ENCODE measurements at regions not wholly inside any gene's neighbourhood (a gene's known extent, or its start where the extent isn't known, plus 50 kb on each side); places are given as distances from the start of the nearest gene placed in this dataset.

GRCh38 chr3:135324301-135324700 lies 529.2 kb downstream of the EPHB1 start:
- Histone ChIP-seq H3K4me1 (ENCODE audit: insufficient read depth, low read length, poor library complexity, severe bottlenecking) (no peaks in the 10 kb centered on the region), H3F3A (ENCODE audit: low read depth) (no peaks in the 10 kb centered on the region), H3K4me2 (ENCODE audit: low read depth, low read length, poor library complexity, severe bottlenecking) (no peak overlapping the region), H3K9ac (ENCODE audit: low read depth, low read length, poor library complexity, severe bottlenecking) (no peak overlapping the region), H2AFZ (ENCODE audit: low read length) (no peak overlapping the region), H3K9me2 (replicated peaks; ENCODE audit: low read depth, low read length) (no peaks in the 10 kb centered on the region), H4K20me1 (ENCODE audit: insufficient read depth, low read length, poor library complexity, severe bottlenecking) (no peaks in the 10 kb centered on the region), H3K79me2 (ENCODE audit: insufficient read depth, low read length) (no peaks in the 10 kb centered on the region), H3K4me3 (ENCODE audit: low read length, poor library complexity, severe bottlenecking) (no peak overlapping the region), H3K27me3 (ENCODE audit: insufficient read depth, low read length, poor library complexity, severe bottlenecking) (no peaks in the 10 kb centered on the region), H3K9me3 (ENCODE audit: insufficient read depth, low read depth, low read length) (no peaks in the 10 kb centered on the region), H3K36me3 (ENCODE audit: insufficient read depth, low read length) (no peaks in the 10 kb centered on the region)
- no peak for TF ChIP-seq EZH2phosphoT487 (IDR thresholded peaks at IDR 0.05; ENCODE audit: borderline replicate concordance)
- no peak for TF ChIP-seq CTCF (conservative IDR thresholded peaks at IDR 0.05; ENCODE audit: low read length)

DNA sequence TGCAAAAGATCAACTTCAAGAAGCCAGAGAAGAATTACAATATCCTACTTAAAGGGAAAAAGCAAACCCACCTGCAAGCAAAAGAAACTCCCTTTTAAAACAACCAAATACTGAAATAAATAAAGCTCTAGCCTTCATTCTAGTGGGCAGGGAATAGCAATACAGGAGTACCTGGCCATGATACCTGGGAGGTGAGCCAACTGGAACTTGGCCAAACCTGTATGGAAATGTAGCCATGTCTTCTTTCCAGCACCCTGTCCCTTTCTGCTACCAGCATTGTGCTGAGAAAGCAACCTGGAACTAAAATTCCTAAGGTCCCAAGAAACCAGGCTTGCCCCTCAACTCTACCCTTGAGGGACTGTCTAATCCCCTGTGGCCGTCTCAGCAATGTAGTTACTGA lies 530.0 kb downstream of the EPHB1 start:
- H3K79me2 ChIP-seq (ENCODE audit: insufficient read depth, low read length), result no peaks in the 10 kb centered on the region
- no peaks in the 10 kb centered on the region for H3K4me1 ChIP-seq (ENCODE audit: insufficient read depth, low read length, poor library complexity, severe bottlenecking)
- H3F3A ChIP-seq (ENCODE audit: low read depth), result no peaks in the 10 kb centered on the region
- no peak overlapping the region for H3K9ac ChIP-seq (ENCODE audit: low read depth, low read length, poor library complexity, severe bottlenecking)
- H3K27me3 ChIP-seq (ENCODE audit: insufficient read depth, low read length, poor library complexity, severe bottlenecking), result no peaks in the 10 kb centered on the region
- H2AFZ ChIP-seq (ENCODE audit: low read length), result no peak overlapping the region
- H3K4me3 ChIP-seq (ENCODE audit: low read length, poor library complexity, severe bottlenecking), result no peak overlapping the region
- no peaks in the 10 kb centered on the region for H3K36me3 ChIP-seq (ENCODE audit: insufficient read depth, low read length)
- H4K20me1 ChIP-seq (ENCODE audit: insufficient read depth, low read length, poor library complexity, severe bottlenecking), result no peaks in the 10 kb centered on the region
- H3K4me2 ChIP-seq (ENCODE audit: low read depth, low read length, poor library complexity, severe bottlenecking), result no peak overlapping the region
- H3K9me3 ChIP-seq (ENCODE audit: insufficient read depth, low read depth, low read length), result no peaks in the 10 kb centered on the region
- no peak for TF ChIP-seq CTCF (conservative IDR thresholded peaks at IDR 0.05; ENCODE audit: low read length)
- TF ChIP-seq EZH2phosphoT487 (IDR thresholded peaks at IDR 0.05; ENCODE audit: borderline replicate concordance), result no peak
- no peaks in the 10 kb centered on the region for H3K9me2 ChIP-seq (replicated peaks; ENCODE audit: low read depth, low read length)

- no peak for TF ChIP-seq CTCF (conservative IDR thresholded peaks at IDR 0.05; ENCODE audit: low read length)
- TF ChIP-seq EZH2phosphoT487 (IDR thresholded peaks at IDR 0.05; ENCODE audit: borderline replicate concordance), result no peak
- Histone ChIP-seq H3F3A (ENCODE audit: low read depth) (no peaks in the 10 kb centered on the region), H3K9me2 (replicated peaks; ENCODE audit: low read depth, low read length) (no peaks in the 10 kb centered on the region), H3K4me1 (ENCODE audit: insufficient read depth, low read length, poor library complexity, severe bottlenecking) (no peaks in the 10 kb centered on the region), H3K27me3 (ENCODE audit: insufficient read depth, low read length, poor library complexity, severe bottlenecking) (no peaks in the 10 kb centered on the region), H3K4me3 (ENCODE audit: low read length, poor library complexity, severe bottlenecking) (no peak overlapping the region), H4K20me1 (ENCODE audit: insufficient read depth, low read length, poor library complexity, severe bottlenecking) (no peaks in the 10 kb centered on the region), H3K9me3 (ENCODE audit: insufficient read depth, low read depth, low read length) (no peaks in the 10 kb centered on the region), H3K79me2 (ENCODE audit: insufficient read depth, low read length) (no peaks in the 10 kb centered on the region), H2AFZ (ENCODE audit: low read length) (no peak overlapping the region), H3K36me3 (ENCODE audit: insufficient read depth, low read length) (no peaks in the 10 kb centered on the region), H3K9ac (ENCODE audit: low read depth, low read length, poor library complexity, severe bottlenecking) (no peak overlapping the region), H3K4me2 (ENCODE audit: low read depth, low read length, poor library complexity, severe bottlenecking) (no peak overlapping the region)
Observed at GRCh38 chr3:135325726-135326235, 530.7 kb downstream of the EPHB1 start.

Data from Loucy (cell line).